HT1080 (cell line): ENCODE measurements at regions not wholly inside any gene's neighbourhood (a gene's known extent, or its start where the extent isn't known, plus 50 kb on each side); places are given as distances from the start of the nearest gene placed in this dataset.
"Not testable (repeated sequence)": the region's sequence is repeated elsewhere in the genome, so short reads cannot be mapped to it uniquely, and the experiment has no call there.

Experiments
- DNase-seq: peaks from one replicate; pipeline ENCODE4 v3.0.0-alpha.2; 2015; ENCODE audit warnings: low read depth

GRCh38 chr3:182392182-182392937, 400.9 kb upstream of the ATP11B start:
- DNase-seq: no peak

- no peak for DNase-seq
Measured at GRCh38 chr3:182393151-182393550, 400.2 kb upstream of the ATP11B start.

GRCh38 chr3:182393830-182394367, 399.4 kb upstream of the ATP11B start:
- DNase-seq: no peak

GRCh38 chr3:182397164-182397563, 396.1 kb upstream of the ATP11B start:
- no peak for DNase-seq

- DNase-seq: peak; percentile 33
Measured at GRCh38 chr3:182399978-182400737, 393.1 kb upstream of the ATP11B start.

GRCh38 chr3:182400838-182401237, 392.5 kb upstream of the ATP11B start:
- no peak for DNase-seq

- no peak for DNase-seq
Measured at GRCh38 chr3:182404031-182404430, 389.3 kb upstream of the ATP11B start.

- no peak for DNase-seq
Measured at GRCh38 chr3:182405759-182406158, 387.5 kb upstream of the ATP11B start.

- no peak for DNase-seq
Measured at GRCh38 chr3:182406786-182407185, 386.5 kb upstream of the ATP11B start.

- no peak for DNase-seq
Measured at GRCh38 chr3:182410051-182410450, 383.3 kb upstream of the ATP11B start.

GRCh38 chr3:182412066-182412465, 381.2 kb upstream of the ATP11B start:
- peak; percentile 61 for DNase-seq

GRCh38 chr3:182413061-182413460, 380.2 kb upstream of the ATP11B start:
- DNase-seq: no peak

- DNase-seq: no peak
Measured at GRCh38 chr3:182413682-182414081, 379.6 kb upstream of the ATP11B start.

GRCh38 chr3:182414586-182414985, 378.7 kb upstream of the ATP11B start:
- no peak for DNase-seq

- no peak for DNase-seq
Measured at GRCh38 chr3:182420741-182421140, 372.6 kb upstream of the ATP11B start.

GRCh38 chr3:182424006-182424405, 369.3 kb upstream of the ATP11B start:
- DNase-seq: no peak

- not testable (repeated sequence) for DNase-seq
Measured at GRCh38 chr3:182425926-182426718, 367.2 kb upstream of the ATP11B start.

- not testable (repeated sequence) for DNase-seq
Measured at GRCh38 chr3:182431972-182432371, 361.3 kb upstream of the ATP11B start.

GRCh38 chr3:182435860-182436259, 357.4 kb upstream of the ATP11B start:
- no peak for DNase-seq

GRCh38 chr3:182436547-182436946, 356.8 kb upstream of the ATP11B start:
- no peak for DNase-seq

GRCh38 chr3:182438398-182438797, 354.9 kb upstream of the ATP11B start:
- no peak for DNase-seq

GRCh38 chr3:182440101-182440500, 353.2 kb upstream of the ATP11B start:
- no peak for DNase-seq
